Adrenal gland (tissue), 5 donors: ENCODE measurements at regions not wholly inside any gene's neighbourhood (a gene's known extent, or its start where the extent isn't known, plus 50 kb on each side); places are given as distances from the start of the nearest gene placed in this dataset.

Source experiments
- CTCF ChIP-seq, 6 experiments: fragments of 450-650 bp in 4 of 6; fragments of 200-600 bp in 2 of 6; sonication (generic) in 1 of 6; IDR thresholded peaks; 1 replicate in 5 of 6; 2 replicates in 1 of 6; pipeline versions ENCODE4 v1.5.1 to v1.8.0; 2016 to 2021; ENCODE audit warnings: antibody characterized with exemption in 6 of 6, mild to moderate bottlenecking in 2 of 6, moderate library complexity in 1 of 6
- POLR2A ChIP-seq, 2 donors: fragments of 450-650 bp; IDR thresholded peaks; one replicate each; pipeline ENCODE4 v1.6.1; 2017; ENCODE audit warnings: antibody characterized with exemption in 2 of 2, mild to moderate bottlenecking in 2 of 2, moderate library complexity in 1 of 2
- donor health status: DM: no; HTN: no; CAD: no.

GRCh38 chr6:1062786-1063545 lies 248.9 kb upstream of the FOXQ1 start:
- no peak for TF ChIP-seq CTCF (IDR thresholded peaks at IDR 0.05)
- no peak for TF ChIP-seq POLR2A (IDR thresholded peaks at IDR 0.05)
